Choroid plexus epithelial cell (primary cell): ENCODE measurements at regions not wholly inside any gene's neighbourhood (a gene's known extent, or its start where the extent isn't known, plus 50 kb on each side); places are given as distances from the start of the nearest gene placed in this dataset.
A peak's percentile ranks its signal among the peaks of the same experiment; 100 is the strongest.
"Not testable (repeated sequence)": the region's sequence is repeated elsewhere in the genome, so short reads cannot be mapped to it uniquely, and the experiment has no call there.

ENCODE experiments used
- DNase-seq: peaks from one replicate; pipeline ENCODE4 v3.0.0-alpha.2; 2010; ENCODE audit warnings: low read depth
- H3K4me3 ChIP-seq: 2 replicates; pipeline ENCODE4 v1.5.1; 2011; ENCODE audit warnings: low read depth, mild to moderate bottlenecking, control low read depth, low read length, moderate library complexity
- TF ChIP-seq, protein P1 (sequence below): conservative IDR thresholded peaks from 2 replicates; pipeline ENCODE4 v1.5.1; 2011; ENCODE audit warnings: low read depth, mild to moderate bottlenecking, control low read depth, inconsistent platforms, low read length, moderate library complexity

DNA sequence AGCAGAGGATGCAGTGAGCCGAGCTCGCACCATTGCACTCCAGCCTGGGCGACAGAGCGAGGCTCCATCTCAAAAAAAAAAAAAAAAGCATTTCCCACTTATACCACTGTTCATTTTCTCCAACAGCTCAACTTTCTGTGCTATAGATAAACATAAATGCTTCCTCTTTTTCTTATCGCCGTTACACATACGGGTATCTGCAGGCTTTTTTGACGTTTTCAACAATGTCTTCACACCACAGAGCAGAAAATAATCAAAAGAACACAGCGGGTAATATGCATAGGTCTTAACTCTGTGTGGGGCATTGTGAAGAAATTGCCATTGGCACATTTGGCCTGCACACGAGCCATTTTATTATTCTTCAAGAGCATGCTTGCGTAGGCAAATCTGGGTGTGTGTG is 86.4 kb downstream of the CAPZA3 start:
- TF ChIP-seq, protein P1, sequence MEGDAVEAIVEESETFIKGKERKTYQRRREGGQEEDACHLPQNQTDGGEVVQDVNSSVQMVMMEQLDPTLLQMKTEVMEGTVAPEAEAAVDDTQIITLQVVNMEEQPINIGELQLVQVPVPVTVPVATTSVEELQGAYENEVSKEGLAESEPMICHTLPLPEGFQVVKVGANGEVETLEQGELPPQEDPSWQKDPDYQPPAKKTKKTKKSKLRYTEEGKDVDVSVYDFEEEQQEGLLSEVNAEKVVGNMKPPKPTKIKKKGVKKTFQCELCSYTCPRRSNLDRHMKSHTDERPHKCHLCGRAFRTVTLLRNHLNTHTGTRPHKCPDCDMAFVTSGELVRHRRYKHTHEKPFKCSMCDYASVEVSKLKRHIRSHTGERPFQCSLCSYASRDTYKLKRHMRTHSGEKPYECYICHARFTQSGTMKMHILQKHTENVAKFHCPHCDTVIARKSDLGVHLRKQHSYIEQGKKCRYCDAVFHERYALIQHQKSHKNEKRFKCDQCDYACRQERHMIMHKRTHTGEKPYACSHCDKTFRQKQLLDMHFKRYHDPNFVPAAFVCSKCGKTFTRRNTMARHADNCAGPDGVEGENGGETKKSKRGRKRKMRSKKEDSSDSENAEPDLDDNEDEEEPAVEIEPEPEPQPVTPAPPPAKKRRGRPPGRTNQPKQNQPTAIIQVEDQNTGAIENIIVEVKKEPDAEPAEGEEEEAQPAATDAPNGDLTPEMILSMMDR = no peak
- DNase-seq = no peak
- H3K4me3 ChIP-seq = no peak overlapping the region

DNA sequence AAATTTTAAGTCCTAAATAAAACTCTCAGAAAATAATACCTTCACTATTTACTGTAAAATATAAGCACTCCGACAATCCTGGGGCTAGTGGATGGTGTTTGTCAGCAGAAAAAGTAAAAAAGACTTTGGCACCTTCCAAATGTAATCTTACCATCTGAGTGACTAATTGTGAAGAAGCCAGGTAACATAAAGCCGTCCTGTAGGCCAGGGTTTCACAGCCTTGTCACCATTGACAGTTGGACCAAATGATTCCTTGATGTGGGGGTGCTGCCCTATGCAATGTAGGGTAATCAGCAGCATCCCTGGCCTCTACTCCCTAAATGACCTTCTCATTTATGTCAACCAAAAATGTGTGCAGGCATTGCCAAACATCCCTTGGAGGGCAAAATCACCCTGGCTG is 87.2 kb downstream of the CAPZA3 start:
- no peak for DNase-seq
- TF ChIP-seq, protein P1 = no peak
- H3K4me3 ChIP-seq = no peak overlapping the region

DNA sequence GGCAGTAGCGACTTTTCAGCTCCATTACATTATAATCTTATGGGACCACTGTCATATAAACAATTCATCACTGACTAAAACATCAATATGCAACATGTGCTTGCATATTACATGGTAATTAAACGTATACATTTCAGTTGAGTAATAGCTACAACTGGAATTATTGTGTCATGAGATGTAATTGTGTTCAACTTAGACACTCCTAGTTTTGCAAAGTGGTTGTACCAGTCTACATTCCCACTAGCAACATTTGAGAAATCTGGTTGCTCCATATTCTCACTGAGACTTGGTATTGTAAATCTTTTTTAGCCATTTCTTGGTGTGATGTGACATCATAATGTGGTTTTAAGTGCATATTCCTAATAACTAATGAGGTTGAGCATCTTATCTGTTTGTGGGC is 90.0 kb downstream of the CAPZA3 start:
- TF ChIP-seq, protein P1 = no peak
- H3K4me3 ChIP-seq = no peak overlapping the region
- DNase-seq = no peak

DNA sequence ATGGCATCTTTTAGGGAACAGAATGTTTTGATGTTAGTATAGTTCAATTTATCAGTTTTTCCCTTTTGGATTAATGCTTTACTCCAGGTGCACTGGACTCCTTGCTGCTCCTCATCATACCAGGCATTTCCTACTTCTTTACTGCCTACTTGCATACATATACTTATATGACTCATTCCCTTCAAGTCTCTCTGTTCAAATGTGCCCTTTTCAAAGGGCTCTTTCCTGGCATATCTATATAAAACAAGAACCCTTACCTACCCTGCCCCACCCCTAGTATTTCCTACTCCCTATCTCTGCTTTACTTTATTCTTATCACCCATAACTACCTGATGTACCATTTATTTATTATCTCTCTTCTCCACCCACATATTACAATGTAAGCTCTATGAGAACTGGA is 90.6 kb downstream of the CAPZA3 start:
- TF ChIP-seq, protein P1 = no peak

DNA sequence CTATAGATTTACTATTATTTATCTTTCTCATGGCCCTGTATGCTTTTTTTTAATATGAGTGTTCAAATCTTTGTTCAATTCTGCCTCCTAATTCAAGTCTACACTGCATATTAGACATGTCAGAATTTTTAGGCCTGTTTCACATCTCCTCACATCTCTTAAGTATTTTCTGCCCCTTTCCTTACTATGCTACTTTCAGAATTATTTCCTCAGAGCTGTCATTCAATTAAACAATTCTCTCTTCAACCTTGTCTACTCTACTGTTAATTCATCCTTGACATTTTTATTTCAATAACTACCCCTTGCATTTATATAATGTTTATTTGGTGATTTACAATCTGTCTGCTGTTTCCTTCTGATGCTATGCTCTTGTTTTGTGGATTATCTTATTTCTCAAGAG is 91.1 kb downstream of the CAPZA3 start:
- no peak overlapping the region for H3K4me3 ChIP-seq
- TF ChIP-seq, protein P1 = no peak
- DNase-seq = no peak

More for the DNA sequence above, 90.6 kb downstream of the CAPZA3 start:
- no peak for DNase-seq
- H3K4me3 ChIP-seq = no peak overlapping the region

DNA sequence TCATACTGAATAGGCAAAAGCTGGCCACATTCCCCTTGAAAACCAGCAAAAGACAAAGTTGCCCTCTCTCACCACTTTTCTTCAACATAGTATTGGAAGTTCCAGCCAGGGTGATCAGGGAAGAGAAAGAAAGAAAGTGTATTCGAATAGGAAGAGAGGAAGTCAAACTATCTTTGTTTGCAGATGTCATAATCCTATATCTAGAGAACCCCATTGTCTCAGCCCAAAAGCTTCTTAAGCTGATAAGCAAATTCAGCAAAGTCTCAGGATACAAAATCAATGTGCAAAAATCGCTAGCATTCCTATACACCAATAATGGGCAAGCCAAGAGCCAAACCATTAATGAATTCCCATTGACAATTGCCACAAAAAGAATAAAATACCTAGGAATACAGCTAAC is 95.0 kb downstream of the CAPZA3 start:
- DNase-seq, H3K4me3 ChIP-seq: not testable (repeated sequence)

DNA sequence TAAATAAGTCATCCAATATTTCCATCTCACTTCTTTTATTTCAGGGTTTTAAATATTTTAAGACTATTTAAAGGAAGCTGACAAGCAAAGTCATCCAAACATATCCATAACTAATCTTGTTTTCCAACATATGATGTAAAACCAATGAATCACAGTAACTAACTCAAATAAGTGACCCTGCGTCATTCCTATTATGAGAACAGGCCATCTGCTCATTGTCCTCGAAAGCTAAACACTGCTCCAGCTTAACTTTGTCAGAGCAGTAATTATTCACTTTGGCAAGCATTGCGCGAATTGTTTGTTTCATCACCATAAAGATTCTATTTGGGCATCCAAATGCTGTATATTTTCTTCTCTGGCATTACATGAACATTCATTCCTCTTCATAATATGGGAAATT is 99.1 kb downstream of the CAPZA3 start:
- H3K4me3 ChIP-seq = no peak overlapping the region
- DNase-seq = no peak
- TF ChIP-seq, protein P1 = no peak

DNA sequence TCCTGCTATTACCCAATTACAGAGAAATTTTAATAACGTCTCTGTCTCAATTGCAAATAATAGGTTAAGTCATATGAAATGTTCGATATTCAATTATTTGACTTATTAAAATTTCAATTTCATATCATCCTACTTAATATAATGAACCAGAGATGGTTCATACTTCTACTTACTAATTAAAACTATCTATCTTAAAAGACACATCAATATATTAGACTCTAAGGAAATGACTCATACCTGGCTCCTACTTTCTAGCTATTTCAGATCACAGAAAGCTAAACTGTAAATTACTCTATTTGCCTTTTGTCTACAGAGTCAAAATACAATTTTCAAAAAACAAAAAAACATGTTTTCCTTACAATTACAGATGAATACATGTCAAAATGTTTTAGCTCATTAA is 99.6 kb downstream of the CAPZA3 start:
- no peak overlapping the region for H3K4me3 ChIP-seq
- TF ChIP-seq, protein P1 = no peak

DNA sequence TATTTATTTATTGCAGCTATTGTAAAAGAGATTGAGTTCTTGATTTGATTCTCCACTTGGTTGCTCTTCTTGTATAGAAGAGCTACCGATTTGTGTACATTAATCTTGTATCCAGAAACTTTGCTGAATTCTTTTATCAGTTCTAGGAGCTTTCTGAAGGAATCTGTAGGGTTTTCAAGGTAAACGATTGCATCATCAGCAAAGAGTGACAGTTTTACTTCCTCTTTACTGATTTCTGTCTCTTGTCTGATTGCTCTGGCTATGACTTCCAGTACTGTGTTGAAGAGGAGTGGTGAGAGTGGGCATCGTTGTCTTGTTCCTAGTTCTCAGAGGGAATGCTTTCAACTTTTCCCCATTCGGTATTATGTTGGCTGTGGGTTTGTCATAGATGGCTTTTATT is 103.1 kb downstream of the CAPZA3 start:
- DNase-seq, H3K4me3 ChIP-seq: not testable (repeated sequence)

More for the DNA sequence above, 99.6 kb downstream of the CAPZA3 start:
- peak; percentile 13 for DNase-seq
